ENCODE measurements at regions not wholly inside any gene's neighbourhood (a gene's known extent, or its start where the extent isn't known, plus 50 kb on each side); places are given as distances from the start of the nearest gene placed in this dataset.

- no peaks in the 10 kb centered on the region for H4K20me1 ChIP-seq (ENCODE audit: insufficient read depth, low read length)
- no peak overlapping the region for H2AFZ ChIP-seq (ENCODE audit: low read length)
- BruUV-seq (replicated peaks), result no TSS peak
- no peak overlapping the region for H3K9ac ChIP-seq (ENCODE audit: insufficient read depth, low read depth, low read length)
- no peak overlapping the region for H3K27ac ChIP-seq (ENCODE audit: extremely low read length, insufficient read depth, low read length)
- H3K4me1 ChIP-seq (ENCODE audit: insufficient read depth, low read length), result peaks cover 29% of the 10 kb centered on the region
- H3K4me3 ChIP-seq (replicated peaks in 1 of 3; ENCODE audit: insufficient read depth in 1 of 3, low read depth in 2 of 3, low read length in 3 of 3), result no peak overlapping the region
- ATAC-seq (no peak), FAIRE-seq (no peak), DNase-seq (ENCODE audit: low spot score) (no peak)
- peaks cover 6% of the 10 kb centered on the region; the same call in 1 of the 2 replicates for H3K9me3 ChIP-seq (ENCODE audit: low read length)
- intact Hi-C loops (cut with micrococcal nuclease; ENCODE audit: unreplicated experiment), result no loop called here
- no peaks in the 10 kb centered on the region for H3K36me3 ChIP-seq (replicated peaks in 1 of 2; ENCODE audit: control insufficient read depth in 1 of 2, insufficient read depth in 2 of 2, low read length in 2 of 2)
- TF ChIP-seq, protein P1, sequence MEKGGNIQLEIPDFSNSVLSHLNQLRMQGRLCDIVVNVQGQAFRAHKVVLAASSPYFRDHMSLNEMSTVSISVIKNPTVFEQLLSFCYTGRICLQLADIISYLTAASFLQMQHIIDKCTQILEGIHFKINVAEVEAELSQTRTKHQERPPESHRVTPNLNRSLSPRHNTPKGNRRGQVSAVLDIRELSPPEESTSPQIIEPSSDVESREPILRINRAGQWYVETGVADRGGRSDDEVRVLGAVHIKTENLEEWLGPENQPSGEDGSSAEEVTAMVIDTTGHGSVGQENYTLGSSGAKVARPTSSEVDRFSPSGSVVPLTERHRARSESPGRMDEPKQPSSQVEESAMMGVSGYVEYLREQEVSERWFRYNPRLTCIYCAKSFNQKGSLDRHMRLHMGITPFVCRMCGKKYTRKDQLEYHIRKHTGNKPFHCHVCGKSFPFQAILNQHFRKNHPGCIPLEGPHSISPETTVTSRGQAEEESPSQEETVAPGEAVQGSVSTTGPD (CRISPR knock-in tag; IDR thresholded peaks at IDR 0.05), result no peak
- TF ChIP-seq TCF12 (IDR thresholded peaks at IDR 0.05) (no peak), TCF12 (CRISPR knock-in tag; IDR thresholded peaks at IDR 0.05) (no peak), CHD2 (IDR thresholded peaks at IDR 0.05; ENCODE audit: low read depth, low read length) (no peak), ATF7-NPFF (CRISPR knock-in tag; IDR thresholded peaks at IDR 0.05; ENCODE audit: low read depth) (no peak), ZNF256 (CRISPR knock-in tag; conservative IDR thresholded peaks at IDR 0.05) (peak; percentile 100), ZKSCAN1 (IDR thresholded peaks at IDR 0.05; ENCODE audit: low read length) (no peak)
- TF ChIP-seq, protein P2, sequence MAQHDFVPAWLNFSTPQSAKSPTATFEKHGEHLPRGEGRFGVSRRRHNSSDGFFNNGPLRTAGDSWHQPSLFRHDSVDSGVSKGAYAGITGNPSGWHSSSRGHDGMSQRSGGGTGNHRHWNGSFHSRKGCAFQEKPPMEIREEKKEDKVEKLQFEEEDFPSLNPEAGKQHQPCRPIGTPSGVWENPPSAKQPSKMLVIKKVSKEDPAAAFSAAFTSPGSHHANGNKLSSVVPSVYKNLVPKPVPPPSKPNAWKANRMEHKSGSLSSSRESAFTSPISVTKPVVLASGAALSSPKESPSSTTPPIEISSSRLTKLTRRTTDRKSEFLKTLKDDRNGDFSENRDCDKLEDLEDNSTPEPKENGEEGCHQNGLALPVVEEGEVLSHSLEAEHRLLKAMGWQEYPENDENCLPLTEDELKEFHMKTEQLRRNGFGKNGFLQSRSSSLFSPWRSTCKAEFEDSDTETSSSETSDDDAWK (CRISPR knock-in tag; IDR thresholded peaks at IDR 0.05), result no peak
- in situ Hi-C loops (cut with HindIII; ENCODE audit: extremely low pct_ligation_motif_present, low pct_unique_long_range_greater_than_20kb), result no loop called here
- POLR2A ChIA-PET, result interaction anchor here (1.7 kb wide), 1 partner anchor 15 kb away, joined by 3 read pairs; no protein-coding TSS in a partner anchor
- no peaks in the 10 kb centered on the region for H3K27me3 ChIP-seq (ENCODE audit: control insufficient read depth in 1 of 2, insufficient read depth in 2 of 2, low read length in 2 of 2)
- CTCF ChIA-PET (ENCODE audit: low intra/inter-chr PET ratio, low total read pairs), result no interaction called here
- H3K4me2 ChIP-seq (ENCODE audit: low read depth, low read length), result no peak overlapping the region
- WGBS (ENCODE audit: low lambda C conversion rate), result 98% methylated on average over 1 of the region's 1 CpG
- no peaks in the 10 kb centered on the region for H3K79me2 ChIP-seq (ENCODE audit: insufficient read depth, low read length)
Observed at GRCh38 chr2:215767625-215768024, 245.7 kb downstream of the MREG start.

Measured in HepG2 (cell line).